Choroid plexus epithelial cell (primary cell): ENCODE measurements at regions not wholly inside any gene's neighbourhood (a gene's known extent, or its start where the extent isn't known, plus 50 kb on each side); places are given as distances from the start of the nearest gene placed in this dataset.

Source experiments
- DNase-seq: peaks from one replicate; pipeline ENCODE4 v3.0.0-alpha.2; 2010; ENCODE audit warnings: low read depth
- H3K4me3 ChIP-seq: 2 replicates; pipeline ENCODE4 v1.5.1; 2011; ENCODE audit warnings: low read depth, mild to moderate bottlenecking, control low read depth, low read length, moderate library complexity
- CTCF ChIP-seq: conservative IDR thresholded peaks from 2 replicates; pipeline ENCODE4 v1.5.1; 2011; ENCODE audit warnings: low read depth, mild to moderate bottlenecking, control low read depth, inconsistent platforms, low read length, moderate library complexity

GRCh38 chr10:128804411-128804810, 662.6 kb upstream of the MGMT start:
- TF ChIP-seq CTCF: no peak
- no peak overlapping the region for H3K4me3 ChIP-seq
- DNase-seq: no peak

GRCh38 chr10:128808921-128809440, 658.1 kb upstream of the MGMT start:
- no peak for DNase-seq
- no peak for TF ChIP-seq CTCF

GRCh38 chr10:128811511-128811910, 655.5 kb upstream of the MGMT start:
- TF ChIP-seq CTCF: no peak
- H3K4me3 ChIP-seq: no peak overlapping the region
- DNase-seq: no peak

More at GRCh38 chr10:128808921-128809440, 658.1 kb upstream of the MGMT start:
- no peak overlapping the region for H3K4me3 ChIP-seq

- H3K4me3 ChIP-seq: no peak overlapping the region
- DNase-seq: no peak
- TF ChIP-seq CTCF: no peak
Measured at GRCh38 chr10:128812000-128812399, 655.0 kb upstream of the MGMT start.

GRCh38 chr10:128813574-128813973, 653.5 kb upstream of the MGMT start:
- DNase-seq: no peak
- TF ChIP-seq CTCF: no peak
- H3K4me3 ChIP-seq: no peak overlapping the region

- no peak overlapping the region for H3K4me3 ChIP-seq
- TF ChIP-seq CTCF: no peak
- DNase-seq: no peak
Measured at GRCh38 chr10:128814024-128814423, 653.0 kb upstream of the MGMT start.

- TF ChIP-seq CTCF: no peak
- DNase-seq: no peak
- H3K4me3 ChIP-seq: no peak overlapping the region
Measured at GRCh38 chr10:128814782-128815181, 652.3 kb upstream of the MGMT start.
